ENCODE measurements at regions not wholly inside any gene's neighbourhood (a gene's known extent, or its start where the extent isn't known, plus 50 kb on each side); places are given as distances from the start of the nearest gene placed in this dataset.
"Not testable (repeated sequence)": the region's sequence is repeated elsewhere in the genome, so short reads cannot be mapped to it uniquely, and the experiment has no call there.

- no peak for DNase-seq (ENCODE audit: extremely low spot score)
- POLR2A ChIA-PET, result no interaction called here
- CTCF ChIA-PET, result no interaction called here
- no peak for TF ChIP-seq CTCF (IDR thresholded peaks at IDR 0.05; ENCODE audit: control extremely low read depth, extremely low read depth, low read depth, missing control alignments)
These were observed 921.0 kb downstream of the KCNA4 start for GRCh38 chr11:29095821-29096220.

- no peak for DNase-seq (ENCODE audit: extremely low spot score)
- ChIA-PET POLR2A (no interaction called here), CTCF (no interaction called here)
- TF ChIP-seq CTCF (IDR thresholded peaks at IDR 0.05; ENCODE audit: control extremely low read depth, extremely low read depth, low read depth, missing control alignments), result no peak
These were observed 923.3 kb downstream of the KCNA4 start for GRCh38 chr11:29093416-29094120.

DNA sequence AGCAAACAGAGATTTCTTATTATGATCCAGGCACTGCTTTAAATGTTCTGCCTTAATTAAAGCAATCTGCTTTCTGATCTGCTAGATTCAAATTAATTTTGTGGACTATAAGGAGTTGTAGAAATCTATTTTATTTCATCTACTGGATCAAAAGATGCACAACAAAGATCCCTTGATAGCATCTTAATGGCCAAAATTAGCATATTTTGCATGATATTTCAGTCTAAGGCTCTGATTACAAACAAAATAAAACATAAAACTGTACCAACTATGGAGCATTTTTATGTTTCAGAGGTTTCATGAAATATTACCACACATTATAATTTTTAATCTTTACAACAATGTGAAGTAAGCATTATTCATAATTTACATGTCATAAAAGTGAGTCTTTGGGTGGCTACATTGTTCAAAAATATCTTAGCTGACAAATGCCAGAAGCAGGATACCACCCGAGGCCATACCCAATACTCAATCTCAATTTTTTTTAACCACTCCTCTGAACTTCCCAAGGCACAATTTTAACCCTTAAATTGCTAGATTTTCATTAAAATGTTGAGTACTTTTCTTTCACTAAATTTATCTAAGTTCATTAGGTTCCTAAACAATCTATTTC is 929.5 kb downstream of the KCNA4 start:
- ChIA-PET POLR2A (no interaction called here), CTCF (no interaction called here)
- DNase-seq (ENCODE audit: extremely low spot score), result no peak
- TF ChIP-seq CTCF (IDR thresholded peaks at IDR 0.05; ENCODE audit: control extremely low read depth, extremely low read depth, low read depth, missing control alignments), result no peak

GRCh38 chr11:29075726-29076125 is 941.1 kb downstream of the KCNA4 start:
- no peak for DNase-seq (ENCODE audit: extremely low spot score)
- ChIA-PET POLR2A (no interaction called here), CTCF (no interaction called here)
- no peak for TF ChIP-seq CTCF (IDR thresholded peaks at IDR 0.05; ENCODE audit: control extremely low read depth, extremely low read depth, low read depth, missing control alignments)

DNA sequence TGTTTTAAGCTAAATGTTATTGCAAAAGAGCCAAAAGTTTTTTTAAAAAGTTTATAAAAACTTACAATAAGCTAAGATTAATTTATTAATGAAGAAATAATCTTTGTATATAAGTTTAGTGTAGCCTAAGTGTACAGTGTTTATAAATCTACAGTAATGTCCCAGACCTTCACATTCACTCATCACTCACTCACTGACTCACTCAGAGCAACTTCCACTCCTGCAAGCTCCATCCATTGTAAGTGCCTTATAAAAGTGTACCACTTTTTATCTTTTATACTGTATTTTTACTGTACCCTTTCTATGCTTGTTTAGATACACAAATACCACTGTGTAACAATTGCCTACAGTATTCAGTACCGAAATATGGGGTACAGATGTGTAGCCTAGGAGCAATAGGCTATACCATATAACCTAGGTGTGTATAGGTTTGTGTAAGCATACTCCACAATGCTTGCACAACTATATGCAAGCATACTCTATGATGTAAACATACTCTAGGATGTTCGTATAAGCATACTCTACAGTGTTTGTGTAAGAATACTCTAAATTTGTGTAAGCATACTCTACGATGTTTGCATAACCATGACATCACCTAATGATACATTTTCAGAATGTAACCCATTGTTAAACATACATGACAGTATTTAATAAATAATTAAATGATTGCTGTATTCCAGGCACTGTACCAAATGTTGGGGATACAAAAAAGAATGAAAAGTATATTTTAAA is 953.0 kb downstream of the KCNA4 start:
- DNase-seq (ENCODE audit: extremely low spot score), result no peak
- ChIA-PET POLR2A (no interaction called here), CTCF (interaction anchor here (1.1 to 1.6 kb wide), 3 partner anchors 9 to 34 kb away, joined by 3 read pairs; no protein-coding TSS in a partner anchor)
- no peak for TF ChIP-seq CTCF (IDR thresholded peaks at IDR 0.05; ENCODE audit: control extremely low read depth, extremely low read depth, low read depth, missing control alignments)

DNA sequence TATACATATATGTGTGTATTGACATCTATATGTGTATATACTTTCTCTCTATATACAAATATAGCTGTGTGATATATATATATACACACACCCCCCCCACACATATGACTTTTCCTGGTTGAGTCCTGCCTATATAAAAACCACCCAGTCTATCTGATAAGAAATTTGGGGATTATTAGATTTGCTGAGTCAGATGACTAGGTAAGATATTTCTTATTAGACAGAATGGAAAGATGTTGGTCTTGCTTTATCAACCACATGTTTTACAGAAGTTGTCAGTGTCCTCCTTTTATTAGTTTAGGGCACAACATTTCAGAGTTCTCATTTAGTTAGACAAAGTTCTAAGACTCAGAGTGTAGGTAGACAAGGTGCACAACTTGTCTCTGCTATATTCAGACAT is 953.3 kb downstream of the METTL15 start:
- no peak for TF ChIP-seq CTCF (IDR thresholded peaks at IDR 0.05; ENCODE audit: control extremely low read depth, extremely low read depth, low read depth, missing control alignments)
- CTCF ChIA-PET, result no interaction called here
- POLR2A ChIA-PET, result no interaction called here
- DNase-seq (ENCODE audit: extremely low spot score), result no peak

DNA sequence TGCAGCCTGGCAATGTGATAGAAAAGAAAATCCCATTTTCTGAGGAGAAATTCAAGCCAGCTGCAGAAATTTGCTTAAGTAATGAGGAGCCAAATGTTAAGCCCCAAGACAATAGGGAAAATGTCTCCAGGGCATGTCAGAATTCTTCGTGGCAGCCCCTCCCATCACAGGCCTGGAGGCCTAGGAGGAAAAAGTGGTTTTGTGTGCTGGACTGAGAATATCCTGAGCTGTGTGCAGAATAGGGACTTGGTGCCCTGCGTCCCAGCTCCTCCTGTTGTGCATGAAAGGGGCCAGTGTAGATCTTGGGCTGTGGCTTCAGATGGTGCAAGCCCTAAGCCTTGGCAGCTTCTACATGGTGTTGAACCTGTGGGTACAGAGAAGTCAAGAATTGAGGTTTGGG is 948.3 kb downstream of the METTL15 start:
- POLR2A ChIA-PET; DNase-seq (ENCODE audit: extremely low spot score); CTCF ChIA-PET: not testable (repeated sequence)

Measured in GM10248 (cell line).